Upper lobe of left lung (tissue), 6 donors: ENCODE measurements at regions not wholly inside any gene's neighbourhood (a gene's known extent, or its start where the extent isn't known, plus 50 kb on each side); places are given as distances from the start of the nearest gene placed in this dataset.

Experiments used
- ATAC-seq, 2 donors: fragments of 200-7000 bp; cut with Tn5 transposase; one replicate each; pipeline ENCODE4 v1.9.1; 2022; ENCODE audit warnings: mild to moderate bottlenecking in 2 of 2, moderate library complexity in 2 of 2; ENCODE audit not compliant: low FRiP score in 2 of 2
- DNase-seq, 2 donors: peaks; one replicate each; pipeline ENCODE4 v3.0.0-alpha.2; 2019 to 2020
- H3K27ac ChIP-seq, 4 donors: fragments of 200-600 bp; sonication (generic); one replicate each; pipeline ENCODE4 v1.5.1; 2016 to 2019
- H3K27me3 ChIP-seq, 4 donors: fragments of 200-600 bp; sonication (generic); one replicate each; pipeline ENCODE4 v1.5.1; 2017 to 2019
- H3K36me3 ChIP-seq, 4 donors: fragments of 200-600 bp; sonication (generic); one replicate each; pipeline ENCODE4 v1.5.1; 2016 to 2019
- H3K4me1 ChIP-seq, 4 donors: fragments of 200-600 bp; sonication (generic); one replicate each; pipeline ENCODE4 v1.5.1; 2018 to 2019
- H3K4me3 ChIP-seq, 4 donors: fragments of 200-600 bp; sonication (generic); one replicate each; pipeline ENCODE4 v1.5.1; 2017 to 2019; ENCODE audit warnings: mild to moderate bottlenecking in 2 of 4, moderate library complexity in 1 of 4
- H3K9me3 ChIP-seq, 4 donors: fragments of 200-600 bp; sonication (generic); one replicate each; pipeline ENCODE4 v1.5.1; 2018 to 2019
- EP300 ChIP-seq, 4 donors: sonication (generic); formaldehyde crosslinking; IDR thresholded peaks; one replicate each; pipeline ENCODE4 v1.5.1; 2017; ENCODE audit warnings: antibody characterized with exemption in 4 of 4, control low read depth in 2 of 4
- POLR2A ChIP-seq, 4 donors: fragments of 450-650 bp; IDR thresholded peaks; one replicate each; pipeline ENCODE4 v1.5.1; 2016 to 2017; ENCODE audit warnings: antibody characterized with exemption in 4 of 4, mild to moderate bottlenecking in 2 of 4
- POLR2AphosphoS5 ChIP-seq, 2 donors: sonication (generic); formaldehyde crosslinking; IDR thresholded peaks; one replicate each; pipeline ENCODE4 v1.5.1; 2017; ENCODE audit warnings: antibody characterized with exemption in 2 of 2
- WGBS, 2 donors: methylation state at CpG; one replicate each; pipeline ENCODE4 v1.1.5; 2017 to 2018; 5-methylcytosine and 5-hydroxymethylcytosine counted together
- TF ChIP-seq, protein P1 (sequence below), 6 experiments: fragments of 450-650 bp in 4 of 6; fragments of 200-600 bp in 2 of 6; sonication (generic) in 2 of 6; IDR thresholded peaks; one replicate each; pipeline ENCODE4 v1.5.1; 2016 to 2019; ENCODE audit warnings: antibody characterized with exemption in 6 of 6
- donor health status: DM: no; HTN: no; CAD: no; lungs with moderate emphysema.
- donor health status: DM: no; HTN: yes; CAD: no; lungs with severe emphysema.

- DNase-seq (no peak), ATAC-seq (no peak)
- Histone ChIP-seq H3K27ac (no peak overlapping the region), H3K36me3 (no peaks in the 10 kb centered on the region), H3K9me3 (no peaks in the 10 kb centered on the region), H3K4me1 (no peaks in the 10 kb centered on the region), H3K27me3 (no peaks in the 10 kb centered on the region), H3K4me3 (no peak overlapping the region)
- WGBS, 2 donors, result 77 to 80% methylated on average over 2 of the region's 2 CpGs
- TF ChIP-seq POLR2A (IDR thresholded peaks at IDR 0.05) (no peak), POLR2AphosphoS5 (IDR thresholded peaks at IDR 0.05) (no peak), EP300 (IDR thresholded peaks at IDR 0.05) (no peak)
- TF ChIP-seq, protein P1, sequence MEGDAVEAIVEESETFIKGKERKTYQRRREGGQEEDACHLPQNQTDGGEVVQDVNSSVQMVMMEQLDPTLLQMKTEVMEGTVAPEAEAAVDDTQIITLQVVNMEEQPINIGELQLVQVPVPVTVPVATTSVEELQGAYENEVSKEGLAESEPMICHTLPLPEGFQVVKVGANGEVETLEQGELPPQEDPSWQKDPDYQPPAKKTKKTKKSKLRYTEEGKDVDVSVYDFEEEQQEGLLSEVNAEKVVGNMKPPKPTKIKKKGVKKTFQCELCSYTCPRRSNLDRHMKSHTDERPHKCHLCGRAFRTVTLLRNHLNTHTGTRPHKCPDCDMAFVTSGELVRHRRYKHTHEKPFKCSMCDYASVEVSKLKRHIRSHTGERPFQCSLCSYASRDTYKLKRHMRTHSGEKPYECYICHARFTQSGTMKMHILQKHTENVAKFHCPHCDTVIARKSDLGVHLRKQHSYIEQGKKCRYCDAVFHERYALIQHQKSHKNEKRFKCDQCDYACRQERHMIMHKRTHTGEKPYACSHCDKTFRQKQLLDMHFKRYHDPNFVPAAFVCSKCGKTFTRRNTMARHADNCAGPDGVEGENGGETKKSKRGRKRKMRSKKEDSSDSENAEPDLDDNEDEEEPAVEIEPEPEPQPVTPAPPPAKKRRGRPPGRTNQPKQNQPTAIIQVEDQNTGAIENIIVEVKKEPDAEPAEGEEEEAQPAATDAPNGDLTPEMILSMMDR (IDR thresholded peaks at IDR 0.05), result no peak
Measured at GRCh38 chr4:151529187-151529586, 120.2 kb downstream of the FHIP1A start.

- TF ChIP-seq EP300 (IDR thresholded peaks at IDR 0.05), result no peak
- TF ChIP-seq, protein P1 (IDR thresholded peaks at IDR 0.05), result no peak
- TF ChIP-seq POLR2AphosphoS5 (IDR thresholded peaks at IDR 0.05), result no peak
- TF ChIP-seq POLR2A (IDR thresholded peaks at IDR 0.05), result no peak
- Histone ChIP-seq H3K4me1 (no peaks in the 10 kb centered on the region), H3K27ac (no peak overlapping the region), H3K36me3 (no peaks in the 10 kb centered on the region), H3K4me3 (no peak overlapping the region), H3K27me3 (no peaks in the 10 kb centered on the region), H3K9me3 (no peaks in the 10 kb centered on the region)
- DNase-seq, result no peak
- ATAC-seq, result no peak
- WGBS, 2 donors, result 66 to 86% methylated on average over 2 of the region's 2 CpGs
Measured at GRCh38 chr4:151530230-151530629, 121.3 kb downstream of the FHIP1A start.

DNA sequence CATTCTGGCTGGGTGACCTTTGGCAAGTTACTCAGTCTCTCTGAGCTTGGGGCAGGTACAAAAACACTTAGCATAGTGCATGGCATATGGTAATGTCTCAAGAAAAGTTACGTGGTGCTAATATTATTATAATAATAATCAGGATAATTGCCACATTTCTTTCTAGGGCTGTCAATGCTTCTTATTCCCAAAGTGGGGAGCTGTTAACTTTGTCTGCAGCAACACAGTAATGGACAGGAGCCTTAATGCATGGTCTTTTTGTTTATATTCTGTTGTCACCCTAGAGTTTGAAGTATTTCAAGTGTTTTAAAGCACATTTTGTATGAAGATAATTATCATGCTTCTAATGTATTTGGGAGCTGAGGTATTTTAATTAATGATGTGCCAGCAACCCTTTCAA lies 121.8 kb downstream of the FHIP1A start:
- DNase-seq (no peak), ATAC-seq (no peak)
- TF ChIP-seq POLR2A (IDR thresholded peaks at IDR 0.05) (no peak), EP300 (IDR thresholded peaks at IDR 0.05) (no peak), POLR2AphosphoS5 (IDR thresholded peaks at IDR 0.05) (no peak)
- TF ChIP-seq, protein P1 (IDR thresholded peaks at IDR 0.05), result no peak
- no peaks in the 10 kb centered on the region for H3K27me3 ChIP-seq
- no peaks in the 10 kb centered on the region for H3K9me3 ChIP-seq
- H3K4me1 ChIP-seq, result no peaks in the 10 kb centered on the region
- H3K4me3 ChIP-seq, result no peak overlapping the region
- no peaks in the 10 kb centered on the region for H3K36me3 ChIP-seq
- 63 to 79% methylated on average over 1 of the region's 1 CpG for WGBS, 2 donors
- H3K27ac ChIP-seq, result no peak overlapping the region

DNA sequence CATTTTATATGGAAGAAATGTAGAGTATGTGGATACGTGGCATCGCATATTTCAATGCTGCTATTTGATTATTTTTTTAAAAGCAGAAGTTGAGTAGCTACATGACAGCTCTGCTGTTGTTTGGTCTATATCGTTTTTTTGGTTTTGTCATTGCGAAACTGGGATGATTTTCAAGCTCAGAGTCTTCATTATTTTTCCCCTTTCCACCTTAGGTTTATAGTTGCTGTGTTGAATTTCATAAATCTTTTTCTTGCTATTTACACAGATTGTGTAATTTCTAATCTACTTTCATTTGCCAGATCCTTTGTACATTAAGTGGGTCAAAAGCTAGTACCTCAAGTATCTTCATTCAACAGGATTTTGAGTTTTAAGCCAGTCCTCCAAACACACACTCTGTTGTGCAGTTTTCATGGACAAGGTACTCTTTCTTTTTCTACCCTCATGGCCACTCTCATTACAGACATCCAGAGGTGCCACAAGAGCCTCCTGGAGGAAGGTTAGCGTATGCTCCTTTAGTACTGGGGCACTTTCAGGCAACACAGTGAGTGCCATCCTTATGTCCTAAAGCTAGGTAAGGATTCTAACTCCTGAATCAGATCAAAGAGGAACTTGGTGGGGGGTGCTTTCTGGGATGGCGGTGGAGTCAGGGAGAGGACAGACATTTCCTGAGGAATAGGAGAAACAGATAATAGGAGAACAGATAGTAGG lies 123.2 kb downstream of the FHIP1A start:
- no peak for DNase-seq
- WGBS, 2 donors, result 65 to 69% methylated on average over 6 of the region's 6 CpGs
- no peaks in the 10 kb centered on the region for H3K27me3 ChIP-seq
- no peaks in the 10 kb centered on the region for H3K9me3 ChIP-seq
- no peaks in the 10 kb centered on the region for H3K36me3 ChIP-seq
- ATAC-seq, result no peak
- no peak overlapping the region for H3K4me3 ChIP-seq
- no peak overlapping the region for H3K27ac ChIP-seq
- no peaks in the 10 kb centered on the region for H3K4me1 ChIP-seq
- TF ChIP-seq, protein P1 (IDR thresholded peaks at IDR 0.05), result no peak
- no peak for TF ChIP-seq POLR2A (IDR thresholded peaks at IDR 0.05)
- TF ChIP-seq POLR2AphosphoS5 (IDR thresholded peaks at IDR 0.05), result no peak
- no peak for TF ChIP-seq EP300 (IDR thresholded peaks at IDR 0.05)

DNA sequence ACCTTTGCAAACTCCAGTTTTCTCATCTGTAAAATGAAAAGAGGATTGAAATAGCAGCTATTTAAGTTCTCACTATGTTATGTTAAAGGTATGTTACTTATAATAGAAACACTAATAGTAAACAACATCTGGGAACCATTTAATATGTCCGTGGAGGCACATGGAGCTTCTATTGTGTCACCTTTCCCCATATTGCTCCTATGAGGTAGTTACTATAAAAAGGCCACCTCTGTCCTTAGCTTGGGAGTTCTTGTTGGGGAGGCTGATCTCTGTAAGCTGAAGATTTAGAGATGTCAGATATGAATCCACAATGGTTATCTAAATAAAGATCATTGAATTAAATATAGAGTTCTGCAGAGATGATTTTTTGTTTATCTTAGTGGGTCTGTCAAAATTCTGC lies 125.2 kb downstream of the FHIP1A start:
- DNase-seq (no peak), ATAC-seq (no peak)
- no peaks in the 10 kb centered on the region for H3K4me1 ChIP-seq
- H3K27ac ChIP-seq, result no peak overlapping the region
- H3K4me3 ChIP-seq, result no peak overlapping the region
- 68 to 78% methylated on average over 1 of the region's 1 CpG for WGBS, 2 donors
- H3K36me3 ChIP-seq, result no peaks in the 10 kb centered on the region
- TF ChIP-seq POLR2A (IDR thresholded peaks at IDR 0.05), result no peak
- no peak for TF ChIP-seq POLR2AphosphoS5 (IDR thresholded peaks at IDR 0.05)
- TF ChIP-seq, protein P1 (IDR thresholded peaks at IDR 0.05), result no peak
- TF ChIP-seq EP300 (IDR thresholded peaks at IDR 0.05), result no peak
- H3K9me3 ChIP-seq, result no peaks in the 10 kb centered on the region
- H3K27me3 ChIP-seq, result no peaks in the 10 kb centered on the region
